ENCODE measurements at regions not wholly inside any gene's neighbourhood (a gene's known extent, or its start where the extent isn't known, plus 50 kb on each side); places are given as distances from the start of the nearest gene placed in this dataset.

DNA sequence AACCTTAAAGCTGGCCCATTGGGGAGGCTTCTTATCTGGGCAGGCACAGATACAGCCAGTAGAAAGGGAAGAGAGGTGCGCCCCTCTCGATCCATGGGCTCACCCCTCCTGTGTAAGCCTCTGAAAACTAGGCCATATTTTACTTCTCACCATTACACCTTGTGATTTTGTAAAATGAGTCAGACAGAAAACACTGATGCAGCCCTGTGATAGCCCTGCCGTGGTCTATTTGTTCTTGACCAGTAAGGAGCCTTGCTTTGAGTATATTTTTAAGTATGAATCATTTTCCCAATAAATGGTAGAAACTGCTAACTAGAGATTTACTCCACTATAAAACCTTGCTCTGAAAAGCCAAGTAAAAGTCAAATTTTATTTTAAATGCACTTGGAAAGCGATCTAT, 329.8 kb upstream of the MBL2 start:
- TF ChIP-seq, protein P1, sequence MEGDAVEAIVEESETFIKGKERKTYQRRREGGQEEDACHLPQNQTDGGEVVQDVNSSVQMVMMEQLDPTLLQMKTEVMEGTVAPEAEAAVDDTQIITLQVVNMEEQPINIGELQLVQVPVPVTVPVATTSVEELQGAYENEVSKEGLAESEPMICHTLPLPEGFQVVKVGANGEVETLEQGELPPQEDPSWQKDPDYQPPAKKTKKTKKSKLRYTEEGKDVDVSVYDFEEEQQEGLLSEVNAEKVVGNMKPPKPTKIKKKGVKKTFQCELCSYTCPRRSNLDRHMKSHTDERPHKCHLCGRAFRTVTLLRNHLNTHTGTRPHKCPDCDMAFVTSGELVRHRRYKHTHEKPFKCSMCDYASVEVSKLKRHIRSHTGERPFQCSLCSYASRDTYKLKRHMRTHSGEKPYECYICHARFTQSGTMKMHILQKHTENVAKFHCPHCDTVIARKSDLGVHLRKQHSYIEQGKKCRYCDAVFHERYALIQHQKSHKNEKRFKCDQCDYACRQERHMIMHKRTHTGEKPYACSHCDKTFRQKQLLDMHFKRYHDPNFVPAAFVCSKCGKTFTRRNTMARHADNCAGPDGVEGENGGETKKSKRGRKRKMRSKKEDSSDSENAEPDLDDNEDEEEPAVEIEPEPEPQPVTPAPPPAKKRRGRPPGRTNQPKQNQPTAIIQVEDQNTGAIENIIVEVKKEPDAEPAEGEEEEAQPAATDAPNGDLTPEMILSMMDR (IDR thresholded peaks at IDR 0.05; ENCODE audit: low read length), result no peak
- TF ChIP-seq EZH2 (IDR thresholded peaks at IDR 0.05; ENCODE audit: borderline replicate concordance, low read length), result no peak

All from OCI-LY1 (cell line).